Mesenchymal stem cell (in vitro differentiated cells and primary cell): ENCODE measurements at regions not wholly inside any gene's neighbourhood (a gene's known extent, or its start where the extent isn't known, plus 50 kb on each side); places are given as distances from the start of the nearest gene placed in this dataset.

Experiments
- DNase-seq: peaks from one replicate; pipeline ENCODE4 v3.0.0-alpha.2; 2013
- H2AFZ ChIP-seq: one replicate; pipeline ENCODE4 v1.6.1; 2013; ENCODE audit warnings: low read depth, mild to moderate bottlenecking, control low read depth, inconsistent platforms, low read length, moderate library complexity
- H2AK5ac ChIP-seq: 2 replicates; pipeline ENCODE4 v1.6.1; 2013; ENCODE audit warnings: low read length, moderate library complexity, mild to moderate bottlenecking, inconsistent platforms; ENCODE audit not compliant: severe bottlenecking
- H2BK120ac ChIP-seq: one replicate; pipeline ENCODE4 v1.6.1; 2013; ENCODE audit warnings: low read depth, mild to moderate bottlenecking, inconsistent platforms, low read length, moderate library complexity
- H2BK12ac ChIP-seq, 2 experiments: one replicate each; pipeline ENCODE4 v1.6.1; 2013; ENCODE audit warnings: inconsistent platforms in 2 of 2, low read length in 2 of 2, mild to moderate bottlenecking in 2 of 2, moderate library complexity in 2 of 2, control low read depth in 1 of 2
- H2BK15ac ChIP-seq: one replicate; pipeline ENCODE4 v1.6.1; 2013; ENCODE audit warnings: mild to moderate bottlenecking, low read depth, inconsistent platforms; ENCODE audit not compliant: poor library complexity, severe bottlenecking
- H2BK5ac ChIP-seq: 2 replicates; pipeline ENCODE4 v1.6.1; 2013; ENCODE audit warnings: low read depth, mild to moderate bottlenecking, low read length, control low read depth, inconsistent platforms; ENCODE audit not compliant: poor library complexity, severe bottlenecking
- H3K14ac ChIP-seq, 2 experiments: one replicate each; pipeline ENCODE4 v1.6.1; 2013; ENCODE audit warnings: inconsistent platforms in 2 of 2, low read length in 2 of 2, control low read depth in 1 of 2, mild to moderate bottlenecking in 1 of 2, moderate library complexity in 1 of 2
- H3K18ac ChIP-seq, 2 experiments: one replicate each; pipeline ENCODE4 v1.6.1; 2013; ENCODE audit warnings: inconsistent platforms in 2 of 2, low read length in 2 of 2, control low read depth in 1 of 2, low read depth in 1 of 2, mild to moderate bottlenecking in 1 of 2
- H3K23ac ChIP-seq, 2 experiments: one replicate each; pipeline ENCODE4 v1.6.1; 2013; ENCODE audit warnings: inconsistent platforms in 2 of 2, low read length in 2 of 2, mild to moderate bottlenecking in 2 of 2, moderate library complexity in 2 of 2, control low read depth in 1 of 2
- H3K27ac ChIP-seq: 2 replicates; pipeline ENCODE4 v1.5.1; 2013; ENCODE audit warnings: mild to moderate bottlenecking, moderate library complexity, low read length, control low read depth, inconsistent platforms; ENCODE audit not compliant: poor library complexity, severe bottlenecking
- H3K27me3 ChIP-seq, 2 experiments: 2 replicates each; pipeline versions ENCODE4 v1.6.1 to v1.7.0; 2013; ENCODE audit warnings: low read length in 2 of 2, mild to moderate bottlenecking in 2 of 2, moderate library complexity in 2 of 2, control low read depth in 1 of 2, inconsistent platforms in 1 of 2; ENCODE audit not compliant: control insufficient read depth in 1 of 2, insufficient read depth in 1 of 2
- H3K36me3 ChIP-seq, 2 experiments: 2 replicates each; pipeline versions ENCODE4 v1.6.1 to v1.7.0; 2013; ENCODE audit warnings: low read length in 2 of 2, control low read depth in 1 of 2, inconsistent platforms in 1 of 2, low read depth in 1 of 2, mild to moderate bottlenecking in 1 of 2; ENCODE audit not compliant: insufficient read depth in 2 of 2, control insufficient read depth in 1 of 2
- H3K4ac ChIP-seq, 2 experiments: one replicate each; pipeline ENCODE4 v1.6.1; 2013; ENCODE audit warnings: inconsistent platforms in 2 of 2, low read length in 2 of 2, mild to moderate bottlenecking in 2 of 2, moderate library complexity in 2 of 2, control low read depth in 1 of 2, low read depth in 1 of 2
- H3K4me1 ChIP-seq: 2 replicates; pipeline ENCODE4 v1.6.1; 2013; ENCODE audit warnings: low read depth, low read length, control low read depth; ENCODE audit not compliant: control insufficient read depth, insufficient read depth
- H3K4me2 ChIP-seq: 2 replicates; pipeline ENCODE4 v1.6.1; 2013; ENCODE audit warnings: low read length, mild to moderate bottlenecking, inconsistent platforms; ENCODE audit not compliant: poor library complexity, severe bottlenecking
- H3K4me3 ChIP-seq, 2 experiments: 2 replicates each; pipeline versions ENCODE4 v1.5.1 to v1.7.0; 2013; ENCODE audit warnings: low read length in 2 of 2, mild to moderate bottlenecking in 2 of 2, control low read depth in 1 of 2, low read depth in 1 of 2; ENCODE audit not compliant: insufficient read depth in 1 of 2
- H3K79me1 ChIP-seq: replicated peaks from 2 replicates; pipeline ENCODE4 v1.6.1; 2013; ENCODE audit warnings: mild to moderate bottlenecking, control low read depth, low read length, inconsistent platforms; ENCODE audit not compliant: poor library complexity, severe bottlenecking
- H3K9ac ChIP-seq: 2 replicates; pipeline ENCODE4 v1.7.0; 2013; ENCODE audit warnings: mild to moderate bottlenecking, low read length, moderate library complexity
- H3K9me3 ChIP-seq: 2 replicates; pipeline ENCODE4 v1.7.0; 2013; ENCODE audit warnings: mild to moderate bottlenecking, low read length; ENCODE audit not compliant: control insufficient read depth
- H4K8ac ChIP-seq: one replicate; pipeline ENCODE4 v1.6.1; 2013; ENCODE audit warnings: inconsistent platforms, mild to moderate bottlenecking, low read length, moderate library complexity
- H4K91ac ChIP-seq: one replicate; pipeline ENCODE4 v1.6.1; 2013; ENCODE audit warnings: mild to moderate bottlenecking, low read length, inconsistent platforms
- WGBS: methylation state at CpG from one replicate; pipeline ENCODE4 v1.1.7; 2013; ENCODE audit warnings: mixed read lengths; 5-methylcytosine and 5-hydroxymethylcytosine counted together

DNA sequence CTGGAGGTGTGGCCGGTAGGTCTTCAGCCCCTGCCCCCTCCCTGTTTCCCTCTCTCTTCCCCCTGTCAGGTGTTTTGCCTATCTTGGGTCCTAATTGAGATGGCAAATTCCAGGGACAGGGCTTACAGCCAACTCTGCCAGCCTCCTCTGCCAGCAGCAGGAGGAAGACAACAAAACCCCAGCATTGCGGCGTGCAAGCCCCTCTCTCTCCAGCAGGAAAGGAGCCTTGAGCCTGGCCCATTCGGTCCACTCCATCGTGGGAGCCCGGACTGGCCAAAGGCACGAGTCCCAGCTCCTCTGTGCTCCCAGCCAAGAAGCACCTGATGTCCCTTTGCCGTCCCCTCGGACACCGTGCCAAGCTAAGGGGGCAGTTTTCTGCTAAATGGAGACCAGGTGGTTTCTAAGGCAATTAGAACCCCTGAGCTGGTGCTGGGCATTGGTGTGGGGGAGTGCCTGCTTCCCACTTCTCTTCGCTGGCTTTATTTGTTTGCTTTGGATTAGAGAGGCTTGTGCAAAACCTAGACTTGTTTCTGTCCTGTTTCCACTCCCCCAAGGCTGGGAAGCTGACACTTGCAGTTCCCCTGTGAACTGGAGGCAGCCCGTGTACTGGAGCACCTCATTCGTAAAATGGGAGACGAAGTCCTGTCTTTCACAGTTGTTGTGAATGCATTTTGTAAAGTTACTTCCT lies 57.1 kb upstream of the LHX5 start:
- H4K91ac ChIP-seq, result no peak overlapping the region
- no peak overlapping the region for H2AFZ ChIP-seq
- H2BK12ac ChIP-seq, result no peak overlapping the region
- no peak overlapping the region for H3K4ac ChIP-seq
- H4K8ac ChIP-seq, result no peak overlapping the region
- no peak overlapping the region for H2BK5ac ChIP-seq
- no peaks in the 10 kb centered on the region for H3K9me3 ChIP-seq
- no peak overlapping the region for H3K14ac ChIP-seq
- DNase-seq, result no peak
- H3K27ac ChIP-seq, result no peak overlapping the region
- no peak overlapping the region for H3K4me3 ChIP-seq
- no peak overlapping the region for H3K23ac ChIP-seq
- H3K79me1 ChIP-seq, result no peaks in the 10 kb centered on the region
- H3K18ac ChIP-seq, result no peak overlapping the region
- WGBS, result 60% methylated on average over 14 of the region's 14 CpGs
- no peaks in the 10 kb centered on the region for H3K36me3 ChIP-seq
- no peak overlapping the region for H2BK120ac ChIP-seq
- H2BK15ac ChIP-seq, result no peak overlapping the region
- H2AK5ac ChIP-seq, result no peak overlapping the region
- no peak overlapping the region for H3K4me2 ChIP-seq
- peaks cover 25 to 53% of the 10 kb centered on the region in 2 experiments for H3K27me3 ChIP-seq
- H3K9ac ChIP-seq, result no peak overlapping the region
- no peaks in the 10 kb centered on the region for H3K4me1 ChIP-seq

- no peaks in the 10 kb centered on the region for H3K36me3 ChIP-seq
- no peak overlapping the region for H3K4ac ChIP-seq
- no peak overlapping the region for H2AK5ac ChIP-seq
- no peak overlapping the region for H4K91ac ChIP-seq
- WGBS, result 73% methylated on average over 7 of the region's 7 CpGs
- H4K8ac ChIP-seq, result no peak overlapping the region
- peaks cover 37 to 63% of the 10 kb centered on the region in 2 experiments for H3K27me3 ChIP-seq
- no peak overlapping the region for H3K14ac ChIP-seq
- H3K4me1 ChIP-seq, result no peaks in the 10 kb centered on the region
- no peak overlapping the region for H3K18ac ChIP-seq
- no peak overlapping the region for H2AFZ ChIP-seq
- no peak overlapping the region for H2BK15ac ChIP-seq
- H3K9me3 ChIP-seq, result no peaks in the 10 kb centered on the region
- H3K27ac ChIP-seq, result no peak overlapping the region
- H3K4me3 ChIP-seq, result no peak overlapping the region
- no peak overlapping the region for H2BK12ac ChIP-seq
- H2BK5ac ChIP-seq, result no peak overlapping the region
- no peak overlapping the region for H3K4me2 ChIP-seq
- no peak overlapping the region for H2BK120ac ChIP-seq
- H3K79me1 ChIP-seq, result no peaks in the 10 kb centered on the region
- no peak for DNase-seq
- H3K9ac ChIP-seq, result no peak overlapping the region
- no peak overlapping the region for H3K23ac ChIP-seq
Measured at GRCh38 chr12:113525066-113525465, 53.4 kb upstream of the LHX5 start.

GRCh38 chr12:113524495-113524894 lies 52.8 kb upstream of the LHX5 start:
- no peak overlapping the region for H2BK12ac ChIP-seq
- WGBS, result 71% methylated on average over 4 of the region's 5 CpGs
- H2AK5ac ChIP-seq, result no peak overlapping the region
- no peak overlapping the region for H3K18ac ChIP-seq
- DNase-seq, result no peak
- no peak overlapping the region for H3K27ac ChIP-seq
- H3K4me1 ChIP-seq, result no peaks in the 10 kb centered on the region
- H3K9ac ChIP-seq, result no peak overlapping the region
- H2AFZ ChIP-seq, result no peak overlapping the region
- H3K4me2 ChIP-seq, result no peak overlapping the region
- no peaks in the 10 kb centered on the region for H3K9me3 ChIP-seq
- no peak overlapping the region for H3K14ac ChIP-seq
- H2BK5ac ChIP-seq, result no peak overlapping the region
- no peak overlapping the region for H3K23ac ChIP-seq
- H4K8ac ChIP-seq, result no peak overlapping the region
- peak overlapping the region; percentile 48 for H4K91ac ChIP-seq
- no peak overlapping the region for H2BK15ac ChIP-seq
- H3K4ac ChIP-seq, result no peak overlapping the region
- H3K27me3 ChIP-seq, result peaks cover 38 to 66% of the 10 kb centered on the region in 2 experiments
- H3K79me1 ChIP-seq, result no peaks in the 10 kb centered on the region
- no peaks in the 10 kb centered on the region for H3K36me3 ChIP-seq
- no peak overlapping the region for H3K4me3 ChIP-seq
- no peak overlapping the region for H2BK120ac ChIP-seq

DNA sequence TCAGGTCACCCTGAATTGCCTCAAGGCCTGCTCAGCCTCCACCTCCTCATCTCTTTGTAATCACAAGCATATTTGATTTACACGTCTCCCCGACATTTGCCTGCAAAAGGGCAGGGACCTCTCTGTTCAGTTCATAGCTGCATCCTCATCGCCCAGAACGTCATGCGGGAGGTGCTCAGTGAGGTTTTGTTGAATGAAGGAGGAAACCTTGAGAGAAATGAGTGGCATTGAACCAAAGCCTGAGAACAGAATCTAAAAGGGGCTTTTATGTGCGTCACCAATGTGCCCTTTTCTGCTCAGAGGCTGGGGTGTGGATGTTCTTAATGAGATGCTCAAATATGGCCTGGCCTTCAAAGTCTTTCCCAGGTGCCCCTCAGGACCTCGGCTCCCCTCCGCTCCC lies 50.0 kb upstream of the LHX5 start:
- no peak overlapping the region for H3K4ac ChIP-seq
- H3K27me3 ChIP-seq, result peaks cover 54 to 65% of the 10 kb centered on the region in 2 experiments
- no peak overlapping the region for H3K27ac ChIP-seq
- H2BK12ac ChIP-seq, result no peak overlapping the region
- no peak overlapping the region for H3K23ac ChIP-seq
- no peak overlapping the region for H4K8ac ChIP-seq
- no peak overlapping the region for H4K91ac ChIP-seq
- H3K4me2 ChIP-seq, result no peak overlapping the region
- no peak overlapping the region for H3K14ac ChIP-seq
- H2AK5ac ChIP-seq, result no peak overlapping the region
- H3K9ac ChIP-seq, result no peak overlapping the region
- H3K36me3 ChIP-seq, result no peaks in the 10 kb centered on the region
- H3K9me3 ChIP-seq, result peaks cover 8% of the 10 kb centered on the region
- H3K4me1 ChIP-seq, result no peaks in the 10 kb centered on the region
- H2BK5ac ChIP-seq, result no peak overlapping the region
- DNase-seq, result no peak
- H2AFZ ChIP-seq, result no peak overlapping the region
- H2BK120ac ChIP-seq, result no peak overlapping the region
- H2BK15ac ChIP-seq, result no peak overlapping the region
- no peak overlapping the region for H3K4me3 ChIP-seq
- no peak overlapping the region for H3K18ac ChIP-seq
- 82% methylated on average over 8 of the region's 8 CpGs for WGBS
- H3K79me1 ChIP-seq, result no peaks in the 10 kb centered on the region
